IPS DF 4.7 (cell line): ENCODE measurements at regions not wholly inside any gene's neighbourhood (a gene's known extent, or its start where the extent isn't known, plus 50 kb on each side); places are given as distances from the start of the nearest gene placed in this dataset.

Experiments
- DNase-seq: peaks from one replicate; pipeline ENCODE4 v3.0.0-alpha.2; 2013; ENCODE audit warnings: low spot score; ENCODE audit errors: extremely low read depth

- DNase-seq = no peak
These were observed 181.8 kb upstream of the PITRM1 start for GRCh38 chr10:3354174-3354900.

DNA sequence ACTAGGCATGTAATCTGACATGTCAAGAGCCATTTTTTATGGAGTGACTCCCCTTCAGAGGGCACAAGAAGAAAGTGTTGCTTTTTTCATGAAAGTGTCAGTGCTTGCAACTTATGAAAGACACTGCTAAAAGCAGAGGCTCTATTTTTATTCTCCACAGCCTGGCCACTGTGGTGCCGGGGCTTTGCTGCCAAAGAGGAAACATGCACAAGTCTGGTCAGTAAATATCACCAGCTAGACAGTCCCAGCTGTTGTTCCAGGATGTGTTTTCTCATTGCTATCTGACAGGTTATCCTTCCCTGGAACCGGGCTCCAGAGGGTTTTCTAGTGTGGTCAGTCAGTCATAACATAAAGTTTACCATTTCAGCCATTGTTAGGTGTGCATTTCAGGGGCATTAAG is 180.7 kb upstream of the PITRM1 start:
- no peak for DNase-seq

DNA sequence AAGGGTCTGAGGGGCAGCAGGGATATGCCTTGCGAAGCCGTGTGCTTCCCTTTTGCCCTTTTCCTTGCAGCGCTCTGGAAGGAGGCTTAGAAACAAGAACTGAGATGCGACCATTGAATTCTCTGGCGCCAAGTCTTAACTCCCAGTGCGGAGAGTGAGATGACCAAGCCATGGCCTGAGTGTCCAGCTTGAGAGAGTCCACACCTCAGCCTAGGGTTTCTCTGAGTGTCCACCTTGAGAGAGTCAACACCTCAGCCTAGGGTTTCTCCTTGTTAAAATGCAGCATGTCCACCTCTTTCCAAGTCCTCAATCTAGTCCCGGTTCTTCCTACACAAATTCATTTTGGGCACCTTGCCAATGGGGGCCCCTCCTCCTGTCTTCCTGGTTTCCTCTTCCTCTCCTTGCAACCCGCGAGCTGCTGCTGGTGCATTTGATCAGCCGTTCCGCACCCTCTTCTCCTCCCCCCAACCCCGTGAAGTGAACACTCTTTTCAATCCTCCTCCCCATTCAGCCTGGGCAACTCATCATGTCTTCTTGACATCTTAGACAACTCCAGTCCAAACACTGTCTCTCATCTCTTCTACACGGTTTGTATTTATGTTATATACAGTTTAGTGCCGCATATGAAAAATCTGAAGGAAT is 178.2 kb upstream of the PITRM1 start:
- no peak for DNase-seq

GRCh38 chr10:3350205-3350604 is 177.6 kb upstream of the PITRM1 start:
- no peak for DNase-seq

DNA sequence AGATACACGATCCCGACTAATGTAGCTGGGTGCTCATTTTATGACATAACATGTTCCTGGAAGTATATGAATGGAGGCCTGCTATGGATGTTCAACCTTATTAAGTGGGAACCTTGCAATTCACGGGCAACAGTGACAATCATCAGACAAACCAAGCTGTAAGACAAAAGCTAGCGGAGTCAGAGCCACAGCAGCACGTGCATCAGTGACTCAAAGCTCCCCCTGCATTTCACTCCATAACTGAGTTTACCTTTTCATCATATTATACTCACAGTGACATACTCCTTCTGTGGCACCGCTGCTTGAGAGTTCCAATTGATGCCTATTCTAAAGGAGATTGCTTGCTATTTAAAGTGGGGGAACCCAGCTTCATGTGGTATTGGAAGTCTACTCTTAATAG is 176.0 kb upstream of the PITRM1 start:
- no peak for DNase-seq

GRCh38 chr10:3347413-3348182 is 175.0 kb upstream of the PITRM1 start:
- DNase-seq = no peak

GRCh38 chr10:3346851-3347250 is 174.3 kb upstream of the PITRM1 start:
- no peak for DNase-seq

DNA sequence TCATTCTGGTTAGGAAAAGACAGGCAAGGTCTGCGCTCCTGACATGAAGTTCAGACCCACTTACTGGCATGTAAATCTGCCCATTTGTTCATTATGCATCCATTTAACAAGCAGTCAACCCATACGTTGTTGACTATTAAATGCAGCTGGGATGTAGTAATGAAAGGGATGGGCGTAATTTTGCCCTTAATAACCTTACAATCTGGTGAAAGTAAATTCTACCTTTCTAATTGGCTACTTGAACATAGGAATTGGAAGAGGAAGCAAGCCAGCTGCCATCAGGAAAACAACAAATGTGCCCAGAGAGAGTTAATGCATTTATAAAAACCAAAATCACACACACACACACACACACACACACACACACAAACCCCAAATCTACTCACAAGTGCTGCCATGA is 170.2 kb upstream of the PITRM1 start:
- no peak for DNase-seq

GRCh38 chr10:3340127-3340730 is 167.6 kb upstream of the PITRM1 start:
- no peak for DNase-seq

- DNase-seq = no peak
These were observed 167.0 kb upstream of the PITRM1 start for GRCh38 chr10:3339531-3339950.

DNA sequence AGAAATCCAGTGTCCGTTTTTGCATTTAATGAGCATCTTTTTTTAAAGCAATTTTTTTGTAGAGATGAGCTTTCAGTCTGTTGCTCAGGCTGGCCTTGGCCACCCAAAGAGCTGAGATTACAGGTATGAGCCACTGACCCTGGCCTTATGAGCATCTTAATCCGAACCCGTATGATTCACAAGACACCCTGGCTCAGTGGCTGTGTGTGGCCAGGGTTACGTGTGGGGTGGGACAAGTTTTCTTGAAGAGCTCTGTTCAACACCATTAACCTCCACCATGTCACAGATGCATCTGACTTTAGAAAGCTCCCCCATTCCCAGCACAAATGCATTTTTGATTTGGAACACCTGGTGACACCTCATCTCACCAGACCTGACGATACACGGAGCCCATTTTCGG is 166.5 kb upstream of the PITRM1 start:
- no peak for DNase-seq

GRCh38 chr10:3337741-3338140 is 165.2 kb upstream of the PITRM1 start:
- no peak for DNase-seq

- no peak for DNase-seq
These were observed 164.2 kb upstream of the PITRM1 start for GRCh38 chr10:3336673-3337293.

GRCh38 chr10:3333426-3333825 is 160.8 kb upstream of the PITRM1 start:
- no peak for DNase-seq

GRCh38 chr10:3331690-3332230 is 159.2 kb upstream of the PITRM1 start:
- no peak for DNase-seq

GRCh38 chr10:3331187-3331586 is 158.6 kb upstream of the PITRM1 start:
- no peak for DNase-seq

- DNase-seq = no peak
These were observed 158.1 kb upstream of the PITRM1 start for GRCh38 chr10:3330663-3331062.

DNA sequence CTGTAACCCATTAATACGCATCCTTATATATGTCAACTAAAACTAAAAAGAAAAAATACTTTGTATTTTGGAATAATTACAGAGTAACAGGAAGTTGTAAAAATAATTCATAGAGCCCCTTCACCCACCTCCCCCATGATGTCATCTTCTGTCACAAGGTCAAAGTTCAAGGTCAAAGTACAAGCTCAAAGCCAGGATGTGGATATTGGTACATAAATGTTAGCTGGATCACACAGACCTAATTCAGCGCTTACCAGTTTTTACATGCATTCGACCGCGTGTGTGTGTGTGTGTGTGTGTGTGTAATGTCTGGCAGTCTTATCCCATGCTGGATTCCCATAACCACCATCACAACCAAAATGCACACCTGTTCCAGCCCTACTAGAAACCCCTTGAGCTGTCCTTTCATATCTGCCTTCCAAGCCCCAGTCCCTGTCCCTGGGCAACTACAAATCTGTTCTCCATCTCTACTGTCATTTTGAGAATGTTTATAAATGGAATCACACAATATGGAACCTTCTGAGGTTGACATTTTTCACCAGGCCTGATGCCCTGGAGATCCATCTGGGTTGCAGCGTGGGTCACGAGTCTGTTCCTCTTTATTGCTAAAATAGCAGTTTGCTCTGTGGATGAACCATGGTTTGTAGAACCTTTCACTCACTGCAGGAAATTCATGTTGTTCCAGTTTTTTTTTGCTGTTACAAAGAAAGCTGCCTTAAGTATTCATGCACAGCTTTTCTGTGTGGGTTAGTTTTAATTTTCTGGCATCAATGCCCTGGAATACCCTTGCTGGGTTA is 153.6 kb upstream of the PITRM1 start:
- DNase-seq = no peak

- DNase-seq = no peak
These were observed 152.0 kb upstream of the PITRM1 start for GRCh38 chr10:3324612-3325038.

DNA sequence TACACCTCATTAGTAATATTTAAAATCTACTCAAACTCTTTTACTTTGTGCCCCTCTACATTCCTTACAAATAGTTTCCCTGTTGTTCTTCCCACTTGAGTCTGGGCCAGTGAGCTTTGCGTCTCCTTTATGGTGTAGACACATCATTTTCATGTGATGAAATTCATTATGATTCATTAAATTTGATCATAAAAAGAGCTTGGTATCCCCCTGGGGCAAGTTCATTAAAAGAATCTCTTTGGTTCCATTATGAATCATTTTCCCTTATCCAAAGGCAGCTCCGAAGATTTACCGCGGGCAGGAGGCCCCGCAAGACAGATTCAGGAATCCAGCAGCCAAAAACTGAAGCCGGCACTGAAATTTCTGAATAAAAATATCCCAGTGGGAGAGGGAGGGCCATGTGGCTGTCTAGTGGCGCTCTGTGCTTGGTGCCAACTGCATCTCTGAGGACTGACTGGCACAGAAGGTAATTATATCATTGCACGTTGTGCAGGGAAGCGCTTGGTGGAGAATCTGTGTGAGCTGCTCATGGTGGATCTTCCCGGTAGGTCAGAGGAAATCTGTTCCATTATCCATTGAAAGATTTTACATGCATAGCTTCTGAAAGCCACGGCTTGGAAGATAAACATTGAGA is 151.4 kb upstream of the PITRM1 start:
- no peak for DNase-seq
